H9 (cell line): ENCODE measurements at regions not wholly inside any gene's neighbourhood (a gene's known extent, or its start where the extent isn't known, plus 50 kb on each side); places are given as distances from the start of the nearest gene placed in this dataset.

Source experiments
- DNase-seq: peaks from one replicate; pipeline ENCODE4 v3.0.0-alpha.2; 2017
- H2AFZ ChIP-seq: one replicate; pipeline ENCODE4 v1.6.1; 2013; ENCODE audit warnings: mild to moderate bottlenecking, low read length, control low read depth, moderate library complexity
- H2AK5ac ChIP-seq: 2 replicates; pipeline ENCODE4 v1.6.1; 2013; ENCODE audit warnings: low read length, control low read depth, mixed read lengths; ENCODE audit not compliant: insufficient read length
- H2BK120ac ChIP-seq: one replicate; pipeline ENCODE4 v1.6.1; 2013; ENCODE audit warnings: low read depth, mild to moderate bottlenecking, low read length, control low read depth, inconsistent platforms; ENCODE audit not compliant: poor library complexity, severe bottlenecking
- H2BK12ac ChIP-seq: 2 replicates; pipeline ENCODE4 v1.6.1; 2013; ENCODE audit warnings: low read length, control low read depth, mixed read lengths, low read depth; ENCODE audit not compliant: insufficient read length
- H2BK15ac ChIP-seq: 2 replicates; pipeline ENCODE4 v1.6.1; 2013; ENCODE audit warnings: low read depth, low read length, control low read depth
- H2BK20ac ChIP-seq: one replicate; pipeline ENCODE4 v1.6.1; 2013; ENCODE audit warnings: low read depth, mild to moderate bottlenecking, low read length, control low read depth, inconsistent platforms; ENCODE audit not compliant: poor library complexity, severe bottlenecking
- H2BK5ac ChIP-seq: 2 replicates; pipeline ENCODE4 v1.6.1; 2013; ENCODE audit warnings: low read length, control low read depth, mixed read lengths; ENCODE audit not compliant: insufficient read length
- H3K14ac ChIP-seq: 2 replicates; pipeline ENCODE4 v1.6.1; 2013; ENCODE audit warnings: low read length, control low read depth; ENCODE audit not compliant: insufficient read depth
- H3K18ac ChIP-seq: 2 replicates; pipeline ENCODE4 v1.6.1; 2013; ENCODE audit warnings: low read depth, mild to moderate bottlenecking, mixed read lengths, low read length, control low read depth; ENCODE audit not compliant: insufficient read length
- H3K23ac ChIP-seq: 2 replicates; pipeline ENCODE4 v1.6.1; 2013; ENCODE audit warnings: low read length, control low read depth, mixed read lengths, low read depth; ENCODE audit not compliant: insufficient read length
- H3K23me2 ChIP-seq: 2 replicates; pipeline ENCODE4 v1.6.1; 2013; ENCODE audit warnings: low read depth, mild to moderate bottlenecking, mixed read lengths, low read length, control low read depth; ENCODE audit not compliant: insufficient read length, poor library complexity, severe bottlenecking
- H3K27ac ChIP-seq: 2 replicates; pipeline ENCODE4 v1.5.1; 2013; ENCODE audit warnings: low read length, control low read depth, mixed read lengths, low read depth; ENCODE audit not compliant: insufficient read length
- H3K27me3 ChIP-seq: 2 replicates; pipeline ENCODE4 v1.6.1; 2013; ENCODE audit warnings: low read length, control low read depth, inconsistent platforms; ENCODE audit not compliant: insufficient read depth
- H3K4ac ChIP-seq: 2 replicates; pipeline ENCODE4 v1.6.1; 2013; ENCODE audit warnings: low read depth, mild to moderate bottlenecking, control low read depth, inconsistent platforms, low read length, moderate library complexity
- H3K4me1 ChIP-seq: 2 replicates; pipeline ENCODE4 v1.6.1; 2013; ENCODE audit warnings: low read length, control low read depth, inconsistent platforms; ENCODE audit not compliant: insufficient read depth
- H3K4me2 ChIP-seq: 2 replicates; pipeline ENCODE4 v1.6.1; 2013; ENCODE audit warnings: low read length, control low read depth, mixed read lengths; ENCODE audit not compliant: insufficient read length, insufficient read depth
- H3K56ac ChIP-seq: 2 replicates; pipeline ENCODE4 v1.6.1; 2013; ENCODE audit warnings: low read depth, mild to moderate bottlenecking, mixed read lengths, low read length, control low read depth; ENCODE audit not compliant: insufficient read length
- H3K79me1 ChIP-seq: 2 replicates; pipeline ENCODE4 v1.6.1; 2013; ENCODE audit warnings: low read depth, mild to moderate bottlenecking, moderate library complexity, low read length, control low read depth, inconsistent platforms; ENCODE audit not compliant: insufficient read depth, poor library complexity, severe bottlenecking
- H3K79me2 ChIP-seq: 2 replicates; pipeline ENCODE4 v1.6.1; 2013; ENCODE audit warnings: low read length, control low read depth, inconsistent platforms; ENCODE audit not compliant: insufficient read depth
- H3K9ac ChIP-seq: 2 replicates; pipeline ENCODE4 v1.6.1; 2013; ENCODE audit warnings: low read length, control low read depth, mixed read lengths; ENCODE audit not compliant: insufficient read length; ENCODE audit errors: extremely low read depth
- H3K9me3 ChIP-seq: one replicate; pipeline ENCODE4 v1.6.1; 2013; ENCODE audit warnings: low read depth, low read length, inconsistent platforms; ENCODE audit not compliant: control insufficient read depth
- H3T11ph ChIP-seq: one replicate; pipeline ENCODE4 v1.6.1; 2013; ENCODE audit warnings: mild to moderate bottlenecking, low read length, control low read depth, inconsistent platforms
- H4K20me1 ChIP-seq: one replicate; pipeline ENCODE4 v1.6.1; 2013; ENCODE audit not compliant: control insufficient read depth, insufficient read length, insufficient read depth
- H4K5ac ChIP-seq: 2 replicates; pipeline ENCODE4 v1.6.1; 2013; ENCODE audit warnings: low read depth, mild to moderate bottlenecking, mixed read lengths, low read length, control low read depth; ENCODE audit not compliant: insufficient read length
- H4K8ac ChIP-seq: replicated peaks from 2 replicates; pipeline ENCODE4 v1.6.1; 2013; ENCODE audit warnings: low read length, control low read depth, mixed read lengths, low read depth; ENCODE audit not compliant: insufficient read length
- H4K91ac ChIP-seq: 2 replicates; pipeline ENCODE4 v1.6.1; 2013; ENCODE audit warnings: low read depth, mild to moderate bottlenecking, moderate library complexity, mixed read lengths, low read length, control low read depth; ENCODE audit not compliant: insufficient read length
- H3K27ac Mint-ChIP-seq, 3 experiments: 2 replicates in 2 of 3; 3 replicates in 1 of 3; pipeline ENCODE4 v1.8.0; 2020 to 2021; ENCODE audit warnings: mixed read lengths in 3 of 3, mild to moderate bottlenecking in 1 of 3, moderate library complexity in 1 of 3
- H3K27me3 Mint-ChIP-seq: 2 replicates; pipeline ENCODE4 v1.8.0; 2021; ENCODE audit warnings: low read depth, mild to moderate bottlenecking, moderate library complexity, mixed read lengths
- H3K36me3 Mint-ChIP-seq, 3 experiments: 2 replicates in 2 of 3; 3 replicates in 1 of 3; pipeline ENCODE4 v1.8.0; 2020 to 2021; ENCODE audit warnings: low read depth in 3 of 3, mixed read lengths in 3 of 3; ENCODE audit not compliant: insufficient read depth in 1 of 3
- H3K4me1 Mint-ChIP-seq, 2 experiments: 2 replicates each; pipeline ENCODE4 v1.8.0; 2020; ENCODE audit warnings: mixed read lengths in 2 of 2
- H3K4me3 Mint-ChIP-seq, 2 experiments: 2 replicates in 1 of 2; 3 replicates in 1 of 2; pipeline ENCODE4 v1.8.0; 2020 to 2021; ENCODE audit warnings: mild to moderate bottlenecking in 2 of 2, mixed read lengths in 2 of 2, moderate library complexity in 1 of 2
- H3K9me3 Mint-ChIP-seq, 2 experiments: 2 replicates in 1 of 2; 3 replicates in 1 of 2; pipeline ENCODE4 v1.8.0; 2020; ENCODE audit warnings: mild to moderate bottlenecking in 2 of 2, mixed read lengths in 2 of 2, moderate library complexity in 1 of 2
- CTCF ChIP-seq: fragments of 200-600 bp; sonication (generic); conservative IDR thresholded peaks from 3 replicates; pipeline ENCODE4 v1.8.0; 2021; ENCODE audit warnings: antibody characterized with exemption, mild to moderate bottlenecking
- WGBS: extraction: QIAGEN DNeasy Blood & Tissue Kit; methylation state at CpG from one replicate; pipeline ENCODE4 v1.1.7; 2013; ENCODE audit warnings: missing lambda C conversion rate, low lambda C conversion rate, mixed read lengths; ENCODE audit not compliant: insufficient read length; ENCODE audit errors: extremely low coverage; 5-methylcytosine and 5-hydroxymethylcytosine counted together

GRCh38 chr2:41879235-41879916 is 168.4 kb upstream of the PKDCC start:
- Histone ChIP-seq H3K27me3 (no peaks in the 10 kb centered on the region), H3K4me1 (no peaks in the 10 kb centered on the region; the same call in 1 of the 2 replicates), H3K4me2 (no peak overlapping the region), H3K79me1 (no peaks in the 10 kb centered on the region), H3K79me2 (no peaks in the 10 kb centered on the region), H4K20me1 (no peaks in the 10 kb centered on the region), H2BK5ac (no peak overlapping the region), H2BK15ac (no peak overlapping the region), H3K9me3 (no peaks in the 10 kb centered on the region), H3K14ac (no peak overlapping the region), H2AFZ (no peak overlapping the region), H2BK20ac (no peak overlapping the region), H3K4ac (no peak overlapping the region), H4K5ac (no peak overlapping the region), H2AK5ac (no peak overlapping the region), H3K23ac (no peak overlapping the region), H4K8ac (no peak overlapping the region), H3K27ac (no peak overlapping the region), H3K9ac (no peak overlapping the region), H2BK120ac (no peak overlapping the region), H3T11ph (no peak overlapping the region), H4K91ac (no peak overlapping the region), H3K18ac (no peak overlapping the region), H3K56ac (no peak overlapping the region), H2BK12ac (no peak overlapping the region), H3K23me2 (no peaks in the 10 kb centered on the region)
- H3K4me1 Mint-ChIP-seq: peaks cover 19 to 33% of the 10 kb centered on the region in 2 experiments
- no peak for TF ChIP-seq CTCF
- no CpG with 5 or more reads among the region's 10 CpGs for WGBS
- H3K9me3 Mint-ChIP-seq: no peaks in the 10 kb centered on the region
- peak overlapping the region in 1 of 3 experiments; percentile 87; a peak in 1 of 7 replicates for H3K27ac Mint-ChIP-seq
- no peaks in the 10 kb centered on the region for H3K36me3 Mint-ChIP-seq
- no peak overlapping the region for H3K4me3 Mint-ChIP-seq
- no peak for DNase-seq
- H3K27me3 Mint-ChIP-seq: peaks cover 3% of the 10 kb centered on the region; the same call in 1 of the 2 replicates
